Endothelial cell of umbilical vein (primary cell): ENCODE measurements at regions not wholly inside any gene's neighbourhood (a gene's known extent, or its start where the extent isn't known, plus 50 kb on each side); places are given as distances from the start of the nearest gene placed in this dataset.

ENCODE experiments used
- BruUV-seq: library from RNA; stranded (reverse); fragments of 400-500 nt; replicated peaks from 2 replicates; lab custom pipeline; 2021; lab: Mats Ljungman, UMichigan
- CTCF ChIA-PET: fragments of 300-600, 350-600 bp; sonication (Branson Sonifier 250); formaldehyde crosslinking; loops from one replicate; lab custom pipeline; 2021; ENCODE audit warnings: antibody characterized with exemption, inconsistent platforms; lab: Charles Lee
- POLR2A ChIA-PET: fragments of 300-600, 350-600 bp; sonication (Branson Sonifier 250); formaldehyde crosslinking; loops from one replicate; lab custom pipeline; 2021; ENCODE audit warnings: antibody characterized with exemption, inconsistent platforms; lab: Charles Lee
- DNase-seq: peaks from one replicate; pipeline ENCODE4 v3.0.0-alpha.2; 2011; ENCODE audit warnings: low read depth, low spot score
- FAIRE-seq: peaks from 2 replicates; lab custom pipeline; 2011; peaks lifted over from hg19 to GRCh38; lab: Jason Lieb, UNC
- H2AFZ ChIP-seq: 2 replicates; pipeline ENCODE4 v1.6.0; 2012; ENCODE audit warnings: low read depth, low read length, control low read depth, inconsistent platforms
- H3K27ac ChIP-seq: 2 replicates; pipeline ENCODE4 v1.5.1; 2011; ENCODE audit warnings: low read depth, mild to moderate bottlenecking, control low read depth, low read length, moderate library complexity; ENCODE audit not compliant: insufficient read depth
- H3K27me3 ChIP-seq, 2 experiments: 2 replicates each; pipeline versions ENCODE4 v1.6.0 to v1.6.1; 2011; ENCODE audit warnings: low read length in 2 of 2, mixed read lengths in 1 of 2; ENCODE audit not compliant: control insufficient read depth in 2 of 2, insufficient read depth in 2 of 2
- H3K36me3 ChIP-seq, 2 experiments: 2 replicates in 1 of 2; 3 replicates in 1 of 2; pipeline ENCODE4 v1.5.1; 2011; ENCODE audit warnings: low read length in 2 of 2, mild to moderate bottlenecking in 1 of 2, moderate library complexity in 1 of 2; ENCODE audit not compliant: control insufficient read depth in 2 of 2, insufficient read depth in 2 of 2; ENCODE audit errors: extremely low read depth in 1 of 2
- H3K4me1 ChIP-seq: 3 replicates; pipeline ENCODE4 v1.5.1; 2011; ENCODE audit warnings: mild to moderate bottlenecking, low read length; ENCODE audit not compliant: control insufficient read depth, insufficient read depth; ENCODE audit errors: extremely low read depth
- H3K4me2 ChIP-seq: 2 replicates; pipeline ENCODE4 v1.6.1; 2011; ENCODE audit warnings: low read length, control low read depth, mixed read lengths; ENCODE audit not compliant: insufficient read depth
- H3K4me3 ChIP-seq, 3 experiments: fragments of 200-600 bp in 1 of 3; sonication (generic), shearing (Covaris generic) in 1 of 3; replicated peaks in 1 of 3; 2 replicates each; pipeline ENCODE4 v1.5.1; 2011 to 2016; ENCODE audit warnings: control low read depth in 3 of 3, low read length in 3 of 3, mild to moderate bottlenecking in 2 of 3, inconsistent platforms in 1 of 3, low read depth in 1 of 3, moderate library complexity in 1 of 3; ENCODE audit not compliant: insufficient read depth in 1 of 3
- H3K79me2 ChIP-seq: 2 replicates; pipeline ENCODE4 v1.6.0; 2012; ENCODE audit warnings: low read length, inconsistent platforms; ENCODE audit not compliant: control insufficient read depth, insufficient read depth
- H3K9ac ChIP-seq: replicated peaks from 2 replicates; pipeline ENCODE3; 2011; ENCODE audit warnings: low read length, control low read depth; ENCODE audit not compliant: insufficient read depth; ENCODE audit errors: extremely low read depth
- H3K9me1 ChIP-seq: replicated peaks from 3 replicates; pipeline ENCODE4 v1.6.0; 2011; ENCODE audit warnings: mild to moderate bottlenecking, low read length; ENCODE audit not compliant: control insufficient read depth, insufficient read depth; ENCODE audit errors: extremely low read depth
- H3K9me3 ChIP-seq: replicated peaks from 2 replicates; pipeline ENCODE4 v1.5.1; 2012; ENCODE audit warnings: low read length, inconsistent platforms; ENCODE audit not compliant: control insufficient read depth, insufficient read depth
- H4K20me1 ChIP-seq: replicated peaks from 2 replicates; pipeline ENCODE3; 2011; ENCODE audit warnings: mild to moderate bottlenecking, low read length; ENCODE audit not compliant: control insufficient read depth, insufficient read depth; ENCODE audit errors: extremely low read depth
- CTCF ChIP-seq, 2 donors: IDR thresholded peaks; 1 replicate in 1 of 2; 2 replicates in 1 of 2; pipeline ENCODE4 v1.5.1; 2011; ENCODE audit warnings: low read length in 2 of 2, mild to moderate bottlenecking in 2 of 2, moderate library complexity in 2 of 2, control low read depth in 1 of 2, inconsistent platforms in 1 of 2, low read depth in 1 of 2; ENCODE audit not compliant: insufficient read depth in 1 of 2; ENCODE audit errors: extremely low read depth in 1 of 2
- FOS ChIP-seq: IDR thresholded peaks from 2 replicates; pipeline ENCODE4 v1.6.1; 2011; ENCODE audit warnings: mild to moderate bottlenecking, low read length, moderate library complexity, borderline replicate concordance; ENCODE audit not compliant: insufficient read depth
- MAX ChIP-seq: IDR thresholded peaks from 2 replicates; pipeline ENCODE4 v1.6.1; 2011; ENCODE audit not compliant: insufficient read depth, insufficient read length
- MYC ChIP-seq: IDR thresholded peaks from one replicate; pipeline ENCODE4 v1.6.1; 2011; ENCODE audit warnings: mild to moderate bottlenecking, low read depth, low read length
- POLR2A ChIP-seq: IDR thresholded peaks from 2 replicates; pipeline ENCODE4 v1.6.1; 2012; ENCODE audit warnings: low read depth, mild to moderate bottlenecking, control low read depth, low read length
- POLR2AphosphoS5 ChIP-seq: IDR thresholded peaks from 2 replicates; pipeline ENCODE4 v1.6.1; 2012; ENCODE audit warnings: low read depth, mild to moderate bottlenecking, control low read depth, low read length, moderate library complexity; ENCODE audit not compliant: insufficient read depth
- dilution Hi-C: fragments of 300-500 bp; cut with MboI; formaldehyde crosslinking; loops from one replicate; pipeline ENCODE4 v1.15.0; 2019; ENCODE audit warnings: low sequenced_read_pairs; ENCODE audit not compliant: extremely low pct_ligation_motif_present
- intact Hi-C: fragments of 100-400 bp; cut with micrococcal nuclease; formaldehyde crosslinking; loops from one replicate; pipeline ENCODE4 v1.10.0; 2022

GRCh38 chr2:162972383-162972782 is 133.8 kb upstream of the KCNH7 start:
- H4K20me1 ChIP-seq = no peaks in the 10 kb centered on the region
- POLR2A ChIA-PET = no interaction called here
- BruUV-seq = no TSS peak
- H3K27me3 ChIP-seq = no peaks in the 10 kb centered on the region
- FAIRE-seq (no peak), DNase-seq (no peak)
- TF ChIP-seq MYC (no peak), MAX (no peak), CTCF (IDR thresholded peaks at IDR 0.05; ENCODE audit: extremely low read depth in 1 of 2, insufficient read depth in 1 of 2, low read depth in 1 of 2, low read length in 2 of 2) (no peak), POLR2AphosphoS5 (no peak), POLR2A (no peak), FOS (no peak)
- H3K79me2 ChIP-seq = no peaks in the 10 kb centered on the region
- no peak overlapping the region for H3K4me2 ChIP-seq
- no peak overlapping the region for H3K4me3 ChIP-seq
- H3K27ac ChIP-seq = no peak overlapping the region
- H3K9me1 ChIP-seq = no peaks in the 10 kb centered on the region
- CTCF ChIA-PET = no interaction called here
- H3K9ac ChIP-seq = no peak overlapping the region
- H2AFZ ChIP-seq = no peak overlapping the region
- no peaks in the 10 kb centered on the region for H3K4me1 ChIP-seq
- dilution Hi-C loops = no loop called here
- intact Hi-C loops = no loop called here
- H3K9me3 ChIP-seq = no peaks in the 10 kb centered on the region
- H3K36me3 ChIP-seq = no peaks in the 10 kb centered on the region

GRCh38 chr2:162968306-162968705 is 129.7 kb upstream of the KCNH7 start:
- DNase-seq (no peak), FAIRE-seq (no peak)
- Histone ChIP-seq H3K4me3 (no peak overlapping the region), H3K9me3 (no peaks in the 10 kb centered on the region), H3K9ac (no peak overlapping the region), H3K79me2 (no peaks in the 10 kb centered on the region), H3K4me2 (no peak overlapping the region), H3K27me3 (no peaks in the 10 kb centered on the region), H3K9me1 (no peaks in the 10 kb centered on the region), H3K27ac (no peak overlapping the region), H3K4me1 (no peaks in the 10 kb centered on the region), H4K20me1 (no peaks in the 10 kb centered on the region), H2AFZ (no peak overlapping the region), H3K36me3 (no peaks in the 10 kb centered on the region)
- no peak for TF ChIP-seq FOS
- TF ChIP-seq POLR2AphosphoS5 = no peak
- TF ChIP-seq MYC = no peak
- no peak for TF ChIP-seq CTCF (IDR thresholded peaks at IDR 0.05; ENCODE audit: extremely low read depth in 1 of 2, insufficient read depth in 1 of 2, low read depth in 1 of 2, low read length in 2 of 2)
- TF ChIP-seq POLR2A = no peak
- CTCF ChIA-PET = no interaction called here
- dilution Hi-C loops = no loop called here
- no TSS peak for BruUV-seq
- POLR2A ChIA-PET = no interaction called here
- intact Hi-C loops = no loop called here
